BE2C (cell line): ENCODE measurements at regions not wholly inside any gene's neighbourhood (a gene's known extent, or its start where the extent isn't known, plus 50 kb on each side); places are given as distances from the start of the nearest gene placed in this dataset.
A peak's percentile ranks its signal among the peaks of the same experiment; 100 is the strongest.

Experiments used
- DNase-seq: peaks from one replicate; pipeline ENCODE4 v3.0.0-alpha.2; 2020
- H3K27me3 ChIP-seq: fragments of 250-450 bp; sonication (Bioruptor Pico); 2 replicates; pipeline ENCODE4 v1.5.1; 2020; ENCODE audit warnings: mild to moderate bottlenecking
- H3K36me3 ChIP-seq: fragments of 250-450 bp; sonication (Bioruptor Pico); 2 replicates; pipeline ENCODE4 v1.5.1; 2020; ENCODE audit warnings: mild to moderate bottlenecking
- H3K4me1 ChIP-seq: fragments of 250-450 bp; sonication (Bioruptor Pico); 2 replicates; pipeline ENCODE4 v1.5.1; 2020
- H3K4me3 ChIP-seq: 2 replicates; pipeline ENCODE4 v1.5.1; 2011; ENCODE audit warnings: low read depth, low read length
- H3K9me3 ChIP-seq: fragments of 250-450 bp; sonication (Bioruptor Pico); 2 replicates; pipeline ENCODE4 v1.5.1; 2020
- CTCF ChIP-seq: IDR thresholded peaks from 2 replicates; pipeline ENCODE4 v1.5.1; 2012; ENCODE audit warnings: mild to moderate bottlenecking, low read depth, low read length

DNA sequence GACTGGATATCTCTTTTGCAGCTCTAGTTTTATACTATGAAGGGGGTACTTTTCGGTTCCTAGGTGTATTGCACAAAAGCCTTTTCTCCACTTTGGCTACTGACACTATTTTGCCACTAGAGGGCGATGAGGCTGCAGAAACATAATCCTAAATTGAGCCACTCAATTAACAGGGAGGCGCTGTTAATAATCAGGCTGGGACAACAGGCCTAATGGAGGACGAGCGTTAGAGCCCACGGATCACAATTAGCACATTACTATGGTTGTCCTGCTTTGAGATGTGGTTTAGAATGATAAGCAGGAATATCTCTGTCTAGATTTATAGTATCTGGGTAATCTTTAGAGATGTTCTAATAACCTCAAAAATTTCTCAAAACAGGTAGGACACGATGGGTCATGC, 62.2 kb upstream of the PMAIP1 start:
- no peaks in the 10 kb centered on the region for H3K9me3 ChIP-seq

DNA sequence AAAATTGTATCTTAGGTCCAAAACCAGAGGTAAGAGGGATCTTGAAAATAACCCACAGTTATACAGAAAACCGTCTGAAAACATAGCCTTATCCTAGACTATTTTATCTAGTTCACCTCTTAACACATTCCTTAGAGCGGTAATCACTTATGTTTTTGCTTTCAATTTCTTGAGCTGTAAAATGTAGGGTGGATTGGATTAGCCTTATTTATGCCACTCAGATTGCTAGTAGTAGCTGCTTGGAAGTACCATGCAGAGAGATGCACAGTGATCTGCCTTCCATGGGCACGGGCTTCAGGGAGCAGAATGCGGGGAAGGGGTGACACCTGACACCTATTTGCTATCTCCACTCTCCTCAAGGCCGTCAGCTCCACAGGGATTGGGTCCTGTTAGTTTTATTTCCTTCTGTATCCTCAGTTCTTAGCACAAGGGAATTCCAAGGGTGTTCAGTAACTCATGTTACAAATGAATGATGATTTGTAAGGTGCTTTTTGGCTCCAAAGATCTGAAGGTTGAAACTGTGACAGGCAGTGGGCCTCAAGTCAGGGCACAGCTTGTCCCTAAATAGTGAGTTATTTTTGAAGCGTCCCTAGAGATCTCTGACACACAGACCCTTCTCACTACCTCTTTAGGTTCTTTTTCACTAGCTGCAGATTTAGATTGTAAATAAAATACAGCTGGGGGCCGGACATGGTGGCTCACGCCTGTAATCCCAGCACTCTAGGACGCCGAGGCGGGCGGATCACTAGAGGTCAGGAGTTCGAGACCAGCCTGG, 64.0 kb upstream of the PMAIP1 start:
- no peaks in the 10 kb centered on the region for H3K27me3 ChIP-seq
- no peak for DNase-seq
- no peaks in the 10 kb centered on the region for H3K9me3 ChIP-seq
- no peaks in the 10 kb centered on the region for H3K4me1 ChIP-seq
- no peak overlapping the region for H3K4me3 ChIP-seq
- TF ChIP-seq CTCF, result no peak
- no peaks in the 10 kb centered on the region for H3K36me3 ChIP-seq

More for the DNA sequence above, 62.2 kb upstream of the PMAIP1 start:
- no peaks in the 10 kb centered on the region for H3K36me3 ChIP-seq
- no peaks in the 10 kb centered on the region for H3K27me3 ChIP-seq
- peak; percentile 35 for DNase-seq
- H3K4me1 ChIP-seq, result no peaks in the 10 kb centered on the region
- H3K4me3 ChIP-seq, result no peak overlapping the region
- TF ChIP-seq CTCF, result peak; percentile 84

DNA sequence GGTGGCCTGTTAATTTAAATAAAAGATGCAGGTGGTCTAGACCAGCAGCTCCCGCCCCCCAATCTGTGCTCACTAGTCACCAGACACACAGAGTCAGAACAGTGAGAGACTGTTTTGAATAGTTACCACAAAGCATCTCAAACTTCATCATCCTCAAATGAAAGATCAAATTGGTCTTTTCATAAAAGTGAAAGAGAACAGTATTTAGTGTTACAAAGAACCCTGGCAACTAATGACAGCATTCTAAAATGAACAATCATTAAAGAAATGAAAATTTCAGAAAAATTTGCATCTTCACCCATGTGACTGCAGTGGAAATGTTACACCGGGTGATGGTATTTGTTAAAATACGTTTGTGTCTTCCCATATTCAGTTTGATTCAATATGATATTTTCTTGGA, 65.5 kb upstream of the PMAIP1 start:
- no peaks in the 10 kb centered on the region for H3K9me3 ChIP-seq
- no peaks in the 10 kb centered on the region for H3K4me1 ChIP-seq
- DNase-seq, result no peak
- H3K4me3 ChIP-seq, result no peak overlapping the region
- no peak for TF ChIP-seq CTCF
- no peaks in the 10 kb centered on the region for H3K36me3 ChIP-seq
- H3K27me3 ChIP-seq, result no peaks in the 10 kb centered on the region

- Histone ChIP-seq H3K4me3 (no peak overlapping the region), H3K9me3 (no peaks in the 10 kb centered on the region)
- TF ChIP-seq CTCF, result no peak
Observed at GRCh38 chr18:59833785-59834184, 66.0 kb upstream of the PMAIP1 start.

GRCh38 chr18:59823596-59824195, 76.1 kb upstream of the PMAIP1 start:
- no peak overlapping the region for H3K4me3 ChIP-seq
- H3K27me3 ChIP-seq, result no peaks in the 10 kb centered on the region
- no peaks in the 10 kb centered on the region for H3K36me3 ChIP-seq
- H3K4me1 ChIP-seq, result no peaks in the 10 kb centered on the region
- H3K9me3 ChIP-seq, result no peaks in the 10 kb centered on the region
- peak; percentile 64 for DNase-seq
- peak; percentile 71 for TF ChIP-seq CTCF

More at GRCh38 chr18:59833785-59834184, 66.0 kb upstream of the PMAIP1 start:
- DNase-seq, result no peak
- Histone ChIP-seq H3K36me3 (no peaks in the 10 kb centered on the region), H3K4me1 (no peaks in the 10 kb centered on the region), H3K27me3 (no peaks in the 10 kb centered on the region)
